ENCODE measurements at regions not wholly inside any gene's neighbourhood (a gene's known extent, or its start where the extent isn't known, plus 50 kb on each side); places are given as distances from the start of the nearest gene placed in this dataset.
A peak's percentile ranks its signal among the peaks of the same experiment; 100 is the strongest.

- Histone ChIP-seq H3K36me3 (no peaks in the 10 kb centered on the region), H3K27ac (no peak overlapping the region), H3K27me3 (no peaks in the 10 kb centered on the region), H3K4me3 (no peak overlapping the region), H3K9me3 (ENCODE audit: low read depth) (no peaks in the 10 kb centered on the region), H3K4me1 (ENCODE audit: low read depth) (no peaks in the 10 kb centered on the region)
- no peak for DNase-seq (ENCODE audit: low read depth in 1 of 2, low spot score in 1 of 2)
- no peak for TF ChIP-seq CTCF (IDR thresholded peaks at IDR 0.05; ENCODE audit: low read depth, low read length)
Measured at GRCh38 chr3:153572165-153572564, 410.1 kb downstream of the RAP2B start.

GRCh38 chr3:153572654-153573053 is 410.6 kb downstream of the RAP2B start:
- H3K36me3 ChIP-seq = no peaks in the 10 kb centered on the region
- no peak for TF ChIP-seq CTCF (IDR thresholded peaks at IDR 0.05; ENCODE audit: low read depth, low read length)
- H3K9me3 ChIP-seq (ENCODE audit: low read depth) = no peaks in the 10 kb centered on the region
- no peaks in the 10 kb centered on the region for H3K4me1 ChIP-seq (ENCODE audit: low read depth)
- no peak overlapping the region for H3K27ac ChIP-seq
- H3K27me3 ChIP-seq = no peaks in the 10 kb centered on the region
- no peak for DNase-seq (ENCODE audit: low read depth in 1 of 2, low spot score in 1 of 2)
- H3K4me3 ChIP-seq = no peak overlapping the region

- Histone ChIP-seq H3K4me1 (ENCODE audit: low read depth) (no peaks in the 10 kb centered on the region), H3K9me3 (ENCODE audit: low read depth) (no peaks in the 10 kb centered on the region), H3K4me3 (no peak overlapping the region), H3K27me3 (no peaks in the 10 kb centered on the region), H3K36me3 (no peaks in the 10 kb centered on the region), H3K27ac (no peak overlapping the region)
- DNase-seq (ENCODE audit: low read depth in 1 of 2, low spot score in 1 of 2) = no peak
- no peak for TF ChIP-seq CTCF (IDR thresholded peaks at IDR 0.05; ENCODE audit: low read depth, low read length)
Measured at GRCh38 chr3:153573481-153573880, 411.5 kb downstream of the RAP2B start.

GRCh38 chr3:153574445-153574844 is 412.4 kb downstream of the RAP2B start:
- DNase-seq (ENCODE audit: low read depth in 1 of 2, low spot score in 1 of 2) = peak in 1 of 2 donors; percentile 28
- Histone ChIP-seq H3K4me1 (ENCODE audit: low read depth) (no peaks in the 10 kb centered on the region), H3K36me3 (no peaks in the 10 kb centered on the region), H3K27me3 (no peaks in the 10 kb centered on the region), H3K4me3 (no peak overlapping the region), H3K27ac (no peak overlapping the region), H3K9me3 (ENCODE audit: low read depth) (no peaks in the 10 kb centered on the region)
- no peak for TF ChIP-seq CTCF (IDR thresholded peaks at IDR 0.05; ENCODE audit: low read depth, low read length)

GRCh38 chr3:153577059-153577736 is 415.2 kb downstream of the RAP2B start:
- DNase-seq (ENCODE audit: low read depth in 1 of 2, low spot score in 1 of 2) = no peak
- H3K27me3 ChIP-seq = no peaks in the 10 kb centered on the region
- no peaks in the 10 kb centered on the region for H3K4me1 ChIP-seq (ENCODE audit: low read depth)
- H3K9me3 ChIP-seq (ENCODE audit: low read depth) = no peaks in the 10 kb centered on the region
- no peak for TF ChIP-seq CTCF (IDR thresholded peaks at IDR 0.05; ENCODE audit: low read depth, low read length)
- H3K27ac ChIP-seq = no peak overlapping the region
- H3K4me3 ChIP-seq = no peak overlapping the region
- no peaks in the 10 kb centered on the region for H3K36me3 ChIP-seq

All from cardiac muscle cell (in vitro differentiated cells and primary cell).